PC-3 (cell line): ENCODE measurements at regions not wholly inside any gene's neighbourhood (a gene's known extent, or its start where the extent isn't known, plus 50 kb on each side); places are given as distances from the start of the nearest gene placed in this dataset.

Experiments
- ATAC-seq: fragments of 200-7000 bp; cut with Tn5 transposase; 2 replicates; pipeline ENCODE4 v1.9.1; 2020; ENCODE audit warnings: mild to moderate bottlenecking, moderate library complexity
- BruUV-seq: library from RNA; stranded (reverse); fragments of 400-500 nt; replicated peaks from 2 replicates; lab custom pipeline; 2021; lab: Mats Ljungman, UMichigan
- CTCF ChIA-PET: fragments of 300-600 bp; sonication (Branson Sonifier 250); formaldehyde crosslinking; loops from one replicate; lab custom pipeline; 2022; ENCODE audit warnings: antibody characterized with exemption; lab: Charles Lee
- POLR2A ChIA-PET: fragments of 300-600 bp; sonication (Branson Sonifier 250); formaldehyde crosslinking; loops from one replicate; lab custom pipeline; 2022; ENCODE audit warnings: antibody characterized with exemption; ENCODE audit not compliant: unreplicated experiment; lab: Charles Lee
- DNase-seq: peaks from one replicate; pipeline ENCODE4 v3.0.0-alpha.2; 2015
- H2AFZ ChIP-seq: fragments of 300-600 bp; sonication (generic); 2 replicates; pipeline ENCODE4 v1.6.0; 2016; ENCODE audit warnings: antibody characterized with exemption, low read length
- H3F3A ChIP-seq: fragments of 300-600 bp; sonication (generic); one replicate; pipeline ENCODE4 v1.6.0; 2017; ENCODE audit warnings: antibody characterized with exemption, low read length, control low read depth, mild to moderate bottlenecking; ENCODE audit not compliant: unreplicated experiment
- H3K27ac ChIP-seq: fragments of 300-600 bp; sonication (generic); 2 replicates; pipeline ENCODE4 v1.5.1; 2016; ENCODE audit warnings: mild to moderate bottlenecking, low read length
- H3K27me3 ChIP-seq: fragments of 300-600 bp; sonication (generic); 2 replicates; pipeline ENCODE4 v1.6.1; 2016; ENCODE audit warnings: low read length, mixed read lengths
- H3K36me3 ChIP-seq: fragments of 300-600 bp; sonication (generic); 2 replicates; pipeline ENCODE4 v1.6.1; 2016; ENCODE audit warnings: low read depth, mixed run types, low read length, mixed read lengths
- H3K4me1 ChIP-seq: fragments of 300-600 bp; sonication (generic); 2 replicates; pipeline ENCODE4 v1.5.1; 2016; ENCODE audit warnings: low read length; ENCODE audit not compliant: insufficient read depth
- H3K4me2 ChIP-seq: fragments of 300-600 bp; sonication (generic); 2 replicates; pipeline ENCODE4 v1.6.0; 2016; ENCODE audit warnings: low read length
- H3K4me3 ChIP-seq: fragments of 300-600 bp; sonication (generic); 2 replicates; pipeline ENCODE4 v1.5.1; 2016; ENCODE audit warnings: mild to moderate bottlenecking, low read length, mixed read lengths
- H3K79me2 ChIP-seq: fragments of 300-600 bp; sonication (generic); 2 replicates; pipeline ENCODE4 v1.6.1; 2017; ENCODE audit warnings: low read length, mixed read lengths
- H3K9ac ChIP-seq: fragments of 300-600 bp; sonication (generic); 2 replicates; pipeline ENCODE4 v1.6.0; 2016; ENCODE audit warnings: mild to moderate bottlenecking, low read length
- H3K9me2 ChIP-seq: fragments of 300-600 bp; sonication (generic); replicated peaks from 2 replicates; pipeline ENCODE4 v1.6.1; 2016; ENCODE audit warnings: mixed run types, low read length, mixed read lengths
- H3K9me3 ChIP-seq: fragments of 300-600 bp; sonication (generic); 2 replicates; pipeline ENCODE4 v1.6.1; 2016; ENCODE audit warnings: low read length, mixed read lengths
- H4K20me1 ChIP-seq: fragments of 300-600 bp; sonication (generic); 2 replicates; pipeline ENCODE4 v1.6.1; 2016; ENCODE audit warnings: low read length, mixed read lengths
- EZH2 ChIP-seq: fragments of 300-600 bp; sonication (generic); IDR thresholded peaks from one replicate; pipeline ENCODE4 v1.6.1; 2017; ENCODE audit warnings: antibody characterized with exemption, mild to moderate bottlenecking, low read length; ENCODE audit not compliant: unreplicated experiment
- EZH2phosphoT487 ChIP-seq: fragments of 300-600 bp; sonication (generic); IDR thresholded peaks from 2 replicates; pipeline ENCODE4 v1.6.1; 2018; ENCODE audit warnings: mild to moderate bottlenecking, antibody characterized with exemption, low read length, borderline replicate concordance
- intact Hi-C: fragments of 100-400 bp; cut with micrococcal nuclease; formaldehyde crosslinking; loops from 2 replicates; pipeline ENCODE4 v1.9.0; 2023
- TF ChIP-seq, protein P1 (sequence below): fragments of 300-600 bp; sonication (generic); conservative IDR thresholded peaks from 2 replicates; pipeline ENCODE4 v1.5.1; 2017; ENCODE audit warnings: antibody characterized with exemption, low read depth, mild to moderate bottlenecking, low read length

DNA sequence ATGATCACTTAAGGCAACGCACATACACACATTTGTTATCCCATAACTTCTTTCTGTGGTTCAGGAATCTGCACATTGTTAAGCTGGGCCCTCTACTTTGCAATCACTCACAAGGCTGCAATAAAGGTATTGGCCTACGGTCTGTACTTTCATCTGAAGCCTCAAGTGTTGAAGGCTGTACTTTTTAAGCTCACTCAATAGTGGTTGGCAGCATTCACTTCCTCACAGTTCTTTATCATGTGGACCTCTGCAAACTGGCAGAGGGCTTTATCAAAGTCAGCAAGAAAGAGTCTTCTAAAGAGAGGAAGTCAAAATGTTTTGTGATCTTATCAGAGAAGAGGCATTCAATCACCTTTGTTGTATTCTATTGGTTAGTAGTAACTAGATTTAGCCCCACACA, 301.4 kb upstream of the EPHA5 start:
- intact Hi-C loops = no loop called here
- H3K9me2 ChIP-seq = no peaks in the 10 kb centered on the region
- no peaks in the 10 kb centered on the region for H3F3A ChIP-seq
- no peak overlapping the region for H3K9ac ChIP-seq
- ChIA-PET POLR2A (no interaction called here), CTCF (no interaction called here)
- no peaks in the 10 kb centered on the region for H3K4me1 ChIP-seq
- no peaks in the 10 kb centered on the region for H4K20me1 ChIP-seq
- H3K9me3 ChIP-seq = no peaks in the 10 kb centered on the region
- no peak for TF ChIP-seq EZH2
- TF ChIP-seq, protein P1, sequence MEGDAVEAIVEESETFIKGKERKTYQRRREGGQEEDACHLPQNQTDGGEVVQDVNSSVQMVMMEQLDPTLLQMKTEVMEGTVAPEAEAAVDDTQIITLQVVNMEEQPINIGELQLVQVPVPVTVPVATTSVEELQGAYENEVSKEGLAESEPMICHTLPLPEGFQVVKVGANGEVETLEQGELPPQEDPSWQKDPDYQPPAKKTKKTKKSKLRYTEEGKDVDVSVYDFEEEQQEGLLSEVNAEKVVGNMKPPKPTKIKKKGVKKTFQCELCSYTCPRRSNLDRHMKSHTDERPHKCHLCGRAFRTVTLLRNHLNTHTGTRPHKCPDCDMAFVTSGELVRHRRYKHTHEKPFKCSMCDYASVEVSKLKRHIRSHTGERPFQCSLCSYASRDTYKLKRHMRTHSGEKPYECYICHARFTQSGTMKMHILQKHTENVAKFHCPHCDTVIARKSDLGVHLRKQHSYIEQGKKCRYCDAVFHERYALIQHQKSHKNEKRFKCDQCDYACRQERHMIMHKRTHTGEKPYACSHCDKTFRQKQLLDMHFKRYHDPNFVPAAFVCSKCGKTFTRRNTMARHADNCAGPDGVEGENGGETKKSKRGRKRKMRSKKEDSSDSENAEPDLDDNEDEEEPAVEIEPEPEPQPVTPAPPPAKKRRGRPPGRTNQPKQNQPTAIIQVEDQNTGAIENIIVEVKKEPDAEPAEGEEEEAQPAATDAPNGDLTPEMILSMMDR = no peak
- H3K27me3 ChIP-seq = no peaks in the 10 kb centered on the region
- BruUV-seq = no TSS peak
- no peak for DNase-seq
- H3K36me3 ChIP-seq = no peaks in the 10 kb centered on the region
- no peak overlapping the region for H2AFZ ChIP-seq
- no peak for ATAC-seq
- no peak overlapping the region for H3K4me3 ChIP-seq
- H3K79me2 ChIP-seq = no peaks in the 10 kb centered on the region
- H3K27ac ChIP-seq = no peak overlapping the region
- no peak overlapping the region for H3K4me2 ChIP-seq

GRCh38 chr4:65968831-65969558, 298.7 kb upstream of the EPHA5 start:
- Histone ChIP-seq H3K36me3 (no peaks in the 10 kb centered on the region), H3K9me2 (no peaks in the 10 kb centered on the region), H3K4me3 (no peak overlapping the region), H3F3A (no peaks in the 10 kb centered on the region), H2AFZ (no peak overlapping the region), H3K9ac (no peak overlapping the region), H3K9me3 (no peaks in the 10 kb centered on the region), H3K27me3 (no peaks in the 10 kb centered on the region), H3K4me2 (no peak overlapping the region), H4K20me1 (no peaks in the 10 kb centered on the region), H3K27ac (no peak overlapping the region), H3K4me1 (no peaks in the 10 kb centered on the region), H3K79me2 (no peaks in the 10 kb centered on the region)
- CTCF ChIA-PET = no interaction called here
- TF ChIP-seq, protein P1 = no peak
- TF ChIP-seq EZH2phosphoT487 (no peak), EZH2 (no peak)
- POLR2A ChIA-PET = no interaction called here
- no peak for DNase-seq
- no TSS peak for BruUV-seq
- no peak for ATAC-seq
- intact Hi-C loops = no loop called here

DNA sequence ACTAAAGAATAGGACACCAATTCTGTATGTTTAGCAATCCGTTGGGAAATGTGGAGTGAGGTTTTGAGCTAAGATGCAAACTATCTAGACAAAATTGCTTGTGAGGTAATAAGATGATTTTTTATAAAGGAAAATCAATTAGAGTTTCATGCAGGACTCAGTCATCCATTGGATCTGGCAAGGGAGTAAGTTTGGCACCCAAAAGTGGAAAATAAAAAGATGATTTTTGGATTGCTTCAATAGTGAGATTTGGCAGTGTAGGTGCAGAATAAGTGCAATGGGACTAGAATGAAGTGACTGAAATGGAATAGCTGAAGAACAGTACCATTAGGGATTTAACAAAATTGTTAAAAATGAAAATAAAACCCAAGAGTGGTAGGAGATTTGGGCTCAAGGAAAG, 290.5 kb upstream of the EPHA5 start:
- no peak overlapping the region for H3K9ac ChIP-seq
- no peak for ATAC-seq
- H3K27ac ChIP-seq = no peak overlapping the region
- H2AFZ ChIP-seq = no peak overlapping the region
- no peaks in the 10 kb centered on the region for H3K9me2 ChIP-seq
- no peaks in the 10 kb centered on the region for H3F3A ChIP-seq
- intact Hi-C loops = no loop called here
- no peaks in the 10 kb centered on the region for H3K79me2 ChIP-seq
- no peaks in the 10 kb centered on the region for H3K36me3 ChIP-seq
- ChIA-PET POLR2A (no interaction called here), CTCF (no interaction called here)
- no peak overlapping the region for H3K4me3 ChIP-seq
- TF ChIP-seq, protein P1 = no peak
- TF ChIP-seq EZH2phosphoT487 = no peak
- TF ChIP-seq EZH2 = no peak
- no peaks in the 10 kb centered on the region for H3K9me3 ChIP-seq
- H3K4me2 ChIP-seq = no peak overlapping the region
- H4K20me1 ChIP-seq = no peaks in the 10 kb centered on the region
- no TSS peak for BruUV-seq
- no peak for DNase-seq
- no peaks in the 10 kb centered on the region for H3K27me3 ChIP-seq
- H3K4me1 ChIP-seq = no peaks in the 10 kb centered on the region
